ENCODE measurements at regions not wholly inside any gene's neighbourhood (a gene's known extent, or its start where the extent isn't known, plus 50 kb on each side); places are given as distances from the start of the nearest gene placed in this dataset.

DNA sequence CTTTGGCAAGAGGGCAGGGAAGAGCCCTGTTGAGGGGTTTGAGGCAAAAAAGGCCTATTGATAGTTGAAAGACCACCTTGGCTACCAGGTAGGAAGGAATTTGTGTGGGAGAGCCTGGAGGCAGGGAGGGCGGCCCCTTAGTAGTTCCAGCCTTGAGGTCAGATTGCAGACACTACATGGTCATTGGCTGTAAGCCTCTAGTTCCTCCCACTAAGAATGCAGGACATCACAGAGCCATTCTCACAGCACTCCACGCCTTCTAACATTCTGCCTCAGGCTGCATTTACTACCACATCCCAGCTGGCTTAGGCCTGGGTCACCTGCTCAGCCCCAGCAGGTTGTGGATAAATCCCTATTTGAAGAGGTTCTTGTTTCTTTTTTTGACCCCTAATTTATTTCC lies 91.0 kb upstream of the SNX9 start:
- TF ChIP-seq, protein P1, sequence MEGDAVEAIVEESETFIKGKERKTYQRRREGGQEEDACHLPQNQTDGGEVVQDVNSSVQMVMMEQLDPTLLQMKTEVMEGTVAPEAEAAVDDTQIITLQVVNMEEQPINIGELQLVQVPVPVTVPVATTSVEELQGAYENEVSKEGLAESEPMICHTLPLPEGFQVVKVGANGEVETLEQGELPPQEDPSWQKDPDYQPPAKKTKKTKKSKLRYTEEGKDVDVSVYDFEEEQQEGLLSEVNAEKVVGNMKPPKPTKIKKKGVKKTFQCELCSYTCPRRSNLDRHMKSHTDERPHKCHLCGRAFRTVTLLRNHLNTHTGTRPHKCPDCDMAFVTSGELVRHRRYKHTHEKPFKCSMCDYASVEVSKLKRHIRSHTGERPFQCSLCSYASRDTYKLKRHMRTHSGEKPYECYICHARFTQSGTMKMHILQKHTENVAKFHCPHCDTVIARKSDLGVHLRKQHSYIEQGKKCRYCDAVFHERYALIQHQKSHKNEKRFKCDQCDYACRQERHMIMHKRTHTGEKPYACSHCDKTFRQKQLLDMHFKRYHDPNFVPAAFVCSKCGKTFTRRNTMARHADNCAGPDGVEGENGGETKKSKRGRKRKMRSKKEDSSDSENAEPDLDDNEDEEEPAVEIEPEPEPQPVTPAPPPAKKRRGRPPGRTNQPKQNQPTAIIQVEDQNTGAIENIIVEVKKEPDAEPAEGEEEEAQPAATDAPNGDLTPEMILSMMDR (IDR thresholded peaks at IDR 0.05): no peak
- no peak for TF ChIP-seq POLR2A (IDR thresholded peaks at IDR 0.05)
